Small intestine (tissue), 7 donors: ENCODE measurements at regions not wholly inside any gene's neighbourhood (a gene's known extent, or its start where the extent isn't known, plus 50 kb on each side); places are given as distances from the start of the nearest gene placed in this dataset.

Source experiments
- DNase-seq, 2 donors: peaks; one replicate each; pipeline versions ENCODE4 v3.0.0 to v3.0.0-alpha.2; 2013
- FAIRE-seq: peaks from 2 replicates; lab custom pipeline; 2012; peaks lifted over from hg19 to GRCh38; lab: Jason Lieb, UNC
- H3K27ac ChIP-seq, 3 donors: one replicate each; pipeline ENCODE4 v1.5.1; 2013; ENCODE audit warnings: low read length in 2 of 3, mild to moderate bottlenecking in 2 of 3, control low read depth in 1 of 3, inconsistent platforms in 1 of 3, low read depth in 1 of 3, moderate library complexity in 1 of 3
- H3K27me3 ChIP-seq, 3 donors: one replicate each; pipeline ENCODE4 v1.6.1; 2013; ENCODE audit warnings: low read length in 3 of 3, inconsistent platforms in 1 of 3; ENCODE audit not compliant: control insufficient read depth in 3 of 3, insufficient read depth in 3 of 3
- H3K36me3 ChIP-seq, 3 donors: one replicate each; pipeline ENCODE4 v1.6.1; 2013; ENCODE audit warnings: low read length in 3 of 3, inconsistent platforms in 1 of 3, low read depth in 1 of 3, mild to moderate bottlenecking in 1 of 3, moderate library complexity in 1 of 3; ENCODE audit not compliant: control insufficient read depth in 3 of 3, insufficient read depth in 2 of 3
- H3K4me1 ChIP-seq, 3 donors: one replicate each; pipeline ENCODE4 v1.6.1; 2013; ENCODE audit warnings: low read length in 2 of 3, inconsistent platforms in 1 of 3, low read depth in 1 of 3, mild to moderate bottlenecking in 1 of 3, moderate library complexity in 1 of 3; ENCODE audit not compliant: control insufficient read depth in 3 of 3, insufficient read depth in 2 of 3
- H3K4me3 ChIP-seq, 3 donors: one replicate each; pipeline ENCODE4 v1.5.1; 2013; ENCODE audit warnings: low read length in 3 of 3, control low read depth in 1 of 3, inconsistent platforms in 1 of 3, low read depth in 1 of 3, mild to moderate bottlenecking in 1 of 3, moderate library complexity in 1 of 3
- H3K9me3 ChIP-seq, 2 donors: one replicate each; pipeline ENCODE4 v1.6.1; 2013; ENCODE audit warnings: low read depth in 1 of 2, low read length in 1 of 2; ENCODE audit not compliant: control insufficient read depth in 2 of 2, insufficient read depth in 1 of 2
- WGBS, 3 donors: extraction: QIAGEN DNeasy Blood & Tissue Kit; methylation state at CpG; one replicate each; pipeline ENCODE4 v1.1.7; 2013; 5-methylcytosine and 5-hydroxymethylcytosine counted together
- donor health status: healthy with polysubstance abuse.
- donor health status: control.
- donor health status: control.
- donor health status: Bipolar disorder and iron deficiency.
- donor health status: healthy.

GRCh38 chr2:205905576-205905975 lies 180.4 kb downstream of the INO80D start:
- Histone ChIP-seq H3K36me3 (no peaks in the 10 kb centered on the region), H3K9me3 (peaks cover 0 to 7% of the 10 kb centered on the region in 2 donors), H3K27ac (no peak overlapping the region), H3K4me3 (no peak overlapping the region), H3K27me3 (no peaks in the 10 kb centered on the region), H3K4me1 (peaks cover 0 to 24% (median 0%) of the 10 kb centered on the region in 3 donors)
- 50 to 74% (median 56%) methylated on average over 1 of the region's 1 CpG for WGBS, 3 donors
- no peak for FAIRE-seq
- DNase-seq = no peak

GRCh38 chr2:205904873-205905272 lies 181.1 kb downstream of the INO80D start:
- no peak overlapping the region for H3K27ac ChIP-seq
- peaks cover 0 to 7% of the 10 kb centered on the region in 2 donors for H3K9me3 ChIP-seq
- H3K4me1 ChIP-seq = peaks cover 0 to 24% (median 0%) of the 10 kb centered on the region in 3 donors
- DNase-seq = no peak
- H3K4me3 ChIP-seq = no peak overlapping the region
- no peaks in the 10 kb centered on the region for H3K27me3 ChIP-seq
- H3K36me3 ChIP-seq = no peaks in the 10 kb centered on the region
- 52 to 70% (median 57%) methylated on average over 2 of the region's 2 CpGs for WGBS, 3 donors
- no peak for FAIRE-seq

GRCh38 chr2:205903549-205904129 lies 182.3 kb downstream of the INO80D start:
- H3K4me3 ChIP-seq = no peak overlapping the region
- H3K4me1 ChIP-seq = peaks cover 0 to 14% (median 0%) of the 10 kb centered on the region in 3 donors
- H3K9me3 ChIP-seq = peaks cover 0 to 6% of the 10 kb centered on the region in 2 donors
- WGBS, 3 donors = 18 to 56% (median 25%) methylated on average over 10 of the region's 10 CpGs
- DNase-seq (peak; percentile 77 to 85), FAIRE-seq (no peak)
- H3K36me3 ChIP-seq = no peaks in the 10 kb centered on the region
- no peaks in the 10 kb centered on the region for H3K27me3 ChIP-seq
- no peak overlapping the region for H3K27ac ChIP-seq

GRCh38 chr2:205902900-205903237 lies 183.1 kb downstream of the INO80D start:
- Histone ChIP-seq H3K27me3 (no peaks in the 10 kb centered on the region), H3K4me3 (no peak overlapping the region), H3K27ac (peak overlapping the region in 1 of 3 donors; percentile 6), H3K9me3 (peaks cover 0 to 8% of the 10 kb centered on the region in 2 donors), H3K4me1 (peaks cover 0 to 13% (median 0%) of the 10 kb centered on the region in 3 donors), H3K36me3 (no peaks in the 10 kb centered on the region)
- FAIRE-seq (no peak), DNase-seq (no peak)
- WGBS, 3 donors = 71 to 85% (median 74%) methylated on average over 5 of the region's 5 CpGs

GRCh38 chr2:205902041-205902899 lies 183.7 kb downstream of the INO80D start:
- DNase-seq (peak in 1 of 2 donors; percentile 74), FAIRE-seq (no peak)
- H3K27me3 ChIP-seq = no peaks in the 10 kb centered on the region
- peaks cover 0 to 5% of the 10 kb centered on the region in 2 donors for H3K9me3 ChIP-seq
- 48 to 58% (median 54%) methylated on average over 15 of the region's 15 CpGs for WGBS, 3 donors
- peaks cover 0 to 13% (median 0%) of the 10 kb centered on the region in 3 donors for H3K4me1 ChIP-seq
- H3K36me3 ChIP-seq = no peaks in the 10 kb centered on the region
- H3K4me3 ChIP-seq = no peak overlapping the region
- peak overlapping the region in 1 of 3 donors; percentile 6 for H3K27ac ChIP-seq

GRCh38 chr2:205901491-205901890 lies 184.5 kb downstream of the INO80D start:
- peak overlapping the region in 1 of 3 donors; percentile 7 for H3K27ac ChIP-seq

GRCh38 chr2:205898744-205899143 lies 187.2 kb downstream of the INO80D start:
- FAIRE-seq = no peak
- 82 to 96% (median 86%) methylated on average over 1 of the region's 1 CpG for WGBS, 3 donors
- no peaks in the 10 kb centered on the region for H3K36me3 ChIP-seq

More at GRCh38 chr2:205901491-205901890, 184.5 kb downstream of the INO80D start:
- peaks cover 0 to 13% (median 0%) of the 10 kb centered on the region in 3 donors for H3K4me1 ChIP-seq
- peaks cover 0 to 5% of the 10 kb centered on the region in 2 donors for H3K9me3 ChIP-seq
- FAIRE-seq = no peak
- H3K4me3 ChIP-seq = no peak overlapping the region
- no peaks in the 10 kb centered on the region for H3K36me3 ChIP-seq
- 93 to 95% (median 94%) methylated on average over 4 of the region's 4 CpGs for WGBS, 3 donors
- H3K27me3 ChIP-seq = no peaks in the 10 kb centered on the region
- DNase-seq = no peak

GRCh38 chr2:205895981-205896655 lies 189.9 kb downstream of the INO80D start:
- Histone ChIP-seq H3K27me3 (no peaks in the 10 kb centered on the region), H3K4me1 (peaks cover 0 to 4% (median 0%) of the 10 kb centered on the region in 3 donors), H3K4me3 (no peak overlapping the region), H3K36me3 (no peaks in the 10 kb centered on the region), H3K27ac (no peak overlapping the region), H3K9me3 (peaks cover 0 to 5% of the 10 kb centered on the region in 2 donors)
- DNase-seq = no peak
- no peak for FAIRE-seq
- WGBS, 3 donors = 60 to 71% (median 65%) methylated on average over 9 of the region's 9 CpGs

More at GRCh38 chr2:205898744-205899143, 187.2 kb downstream of the INO80D start:
- DNase-seq = no peak
- no peak overlapping the region for H3K27ac ChIP-seq
- no peaks in the 10 kb centered on the region for H3K27me3 ChIP-seq
- peaks cover 0 to 5% of the 10 kb centered on the region in 2 donors for H3K9me3 ChIP-seq
- no peak overlapping the region for H3K4me3 ChIP-seq
- peaks cover 0 to 13% (median 0%) of the 10 kb centered on the region in 3 donors for H3K4me1 ChIP-seq
